Fibroblast of the aortic adventitia (primary cell): ENCODE measurements at regions not wholly inside any gene's neighbourhood (a gene's known extent, or its start where the extent isn't known, plus 50 kb on each side); places are given as distances from the start of the nearest gene placed in this dataset.
A peak's percentile ranks its signal among the peaks of the same experiment; 100 is the strongest.
"Not testable (repeated sequence)": the region's sequence is repeated elsewhere in the genome, so short reads cannot be mapped to it uniquely, and the experiment has no call there.

Experiments
- DNase-seq: peaks from one replicate; pipeline ENCODE4 v3.0.0-alpha.2; 2010; ENCODE audit warnings: low read depth
- H3K4me3 ChIP-seq: 2 replicates; pipeline ENCODE4 v1.5.1; 2011; ENCODE audit warnings: low read depth, mild to moderate bottlenecking, control low read depth, low read length, moderate library complexity

GRCh38 chr1:146670832-146671566, 267.1 kb upstream of the NBPF12 start:
- not testable (repeated sequence) for H3K4me3 ChIP-seq, DNase-seq

GRCh38 chr1:146666275-146666674, 271.8 kb upstream of the NBPF12 start:
- not testable (repeated sequence) for DNase-seq, H3K4me3 ChIP-seq

- H3K4me3 ChIP-seq = not testable (repeated sequence)
- peak; percentile 5 for DNase-seq
These were observed 277.9 kb upstream of the NBPF12 start for GRCh38 chr1:146660242-146660641.

- not testable (repeated sequence) for DNase-seq, H3K4me3 ChIP-seq
These were observed 281.6 kb upstream of the NBPF12 start for GRCh38 chr1:146656356-146657060.

GRCh38 chr1:146654763-146655162, 283.4 kb upstream of the NBPF12 start:
- DNase-seq = not testable (repeated sequence)

GRCh38 chr1:146645978-146646604, 292.0 kb upstream of the NBPF12 start:
- not testable (repeated sequence) for DNase-seq, H3K4me3 ChIP-seq

More at GRCh38 chr1:146654763-146655162, 283.4 kb upstream of the NBPF12 start:
- not testable (repeated sequence) for H3K4me3 ChIP-seq

GRCh38 chr1:146641534-146641933, 296.6 kb upstream of the NBPF12 start:
- DNase-seq = not testable (repeated sequence)

GRCh38 chr1:146640671-146641070, 297.5 kb upstream of the NBPF12 start:
- H3K4me3 ChIP-seq, DNase-seq: not testable (repeated sequence)

More at GRCh38 chr1:146641534-146641933, 296.6 kb upstream of the NBPF12 start:
- H3K4me3 ChIP-seq = not testable (repeated sequence)

GRCh38 chr1:146630302-146630701, 307.8 kb upstream of the NBPF12 start:
- not testable (repeated sequence) for DNase-seq, H3K4me3 ChIP-seq

- DNase-seq, H3K4me3 ChIP-seq: not testable (repeated sequence)
These were observed 319.5 kb upstream of the NBPF12 start for GRCh38 chr1:146618582-146618981.

GRCh38 chr1:146604681-146605080, 333.4 kb upstream of the NBPF12 start:
- not testable (repeated sequence) for DNase-seq, H3K4me3 ChIP-seq

GRCh38 chr1:146600720-146601307, 337.3 kb upstream of the NBPF12 start:
- H3K4me3 ChIP-seq, DNase-seq: not testable (repeated sequence)

GRCh38 chr1:146599906-146600305, 338.2 kb upstream of the NBPF12 start:
- not testable (repeated sequence) for DNase-seq, H3K4me3 ChIP-seq

- H3K4me3 ChIP-seq, DNase-seq: not testable (repeated sequence)
These were observed 352.4 kb upstream of the NOTCH2NLA start for GRCh38 chr1:146581229-146581628.

GRCh38 chr1:146567541-146567940, 338.7 kb upstream of the NOTCH2NLA start:
- DNase-seq, H3K4me3 ChIP-seq: not testable (repeated sequence)

GRCh38 chr1:146558032-146558431, 329.2 kb upstream of the NOTCH2NLA start:
- DNase-seq, H3K4me3 ChIP-seq: not testable (repeated sequence)

GRCh38 chr1:146556405-146556804, 327.6 kb upstream of the NOTCH2NLA start:
- H3K4me3 ChIP-seq, DNase-seq: not testable (repeated sequence)

- DNase-seq, H3K4me3 ChIP-seq: not testable (repeated sequence)
These were observed 323.6 kb upstream of the NOTCH2NLA start for GRCh38 chr1:146552414-146552813.

GRCh38 chr1:146548684-146549083, 319.9 kb upstream of the NOTCH2NLA start:
- not testable (repeated sequence) for DNase-seq, H3K4me3 ChIP-seq
